ENCODE measurements at regions not wholly inside any gene's neighbourhood (a gene's known extent, or its start where the extent isn't known, plus 50 kb on each side); places are given as distances from the start of the nearest gene placed in this dataset.

DNA sequence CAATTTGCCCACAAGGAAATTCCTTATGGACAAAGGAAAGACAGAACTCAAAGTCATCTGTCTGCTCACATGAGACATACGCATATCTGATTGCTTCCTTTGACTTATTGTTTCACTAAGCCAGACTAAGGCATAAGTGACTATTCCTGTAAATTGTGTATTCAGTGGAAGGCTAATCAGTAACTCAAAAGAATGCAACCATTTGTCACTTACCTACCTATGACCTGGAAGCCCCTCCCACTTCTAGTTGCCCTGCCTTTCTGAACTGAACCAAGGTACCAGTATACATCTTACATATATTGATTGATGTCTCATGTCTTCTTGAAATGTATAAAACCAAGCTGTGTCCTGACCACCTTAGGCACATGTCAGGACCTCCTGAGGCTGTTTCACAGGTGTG, 53.5 kb upstream of the PROK2 start:
- TF ChIP-seq, protein P1, sequence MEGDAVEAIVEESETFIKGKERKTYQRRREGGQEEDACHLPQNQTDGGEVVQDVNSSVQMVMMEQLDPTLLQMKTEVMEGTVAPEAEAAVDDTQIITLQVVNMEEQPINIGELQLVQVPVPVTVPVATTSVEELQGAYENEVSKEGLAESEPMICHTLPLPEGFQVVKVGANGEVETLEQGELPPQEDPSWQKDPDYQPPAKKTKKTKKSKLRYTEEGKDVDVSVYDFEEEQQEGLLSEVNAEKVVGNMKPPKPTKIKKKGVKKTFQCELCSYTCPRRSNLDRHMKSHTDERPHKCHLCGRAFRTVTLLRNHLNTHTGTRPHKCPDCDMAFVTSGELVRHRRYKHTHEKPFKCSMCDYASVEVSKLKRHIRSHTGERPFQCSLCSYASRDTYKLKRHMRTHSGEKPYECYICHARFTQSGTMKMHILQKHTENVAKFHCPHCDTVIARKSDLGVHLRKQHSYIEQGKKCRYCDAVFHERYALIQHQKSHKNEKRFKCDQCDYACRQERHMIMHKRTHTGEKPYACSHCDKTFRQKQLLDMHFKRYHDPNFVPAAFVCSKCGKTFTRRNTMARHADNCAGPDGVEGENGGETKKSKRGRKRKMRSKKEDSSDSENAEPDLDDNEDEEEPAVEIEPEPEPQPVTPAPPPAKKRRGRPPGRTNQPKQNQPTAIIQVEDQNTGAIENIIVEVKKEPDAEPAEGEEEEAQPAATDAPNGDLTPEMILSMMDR (IDR thresholded peaks at IDR 0.05) = no peak
- no peak for TF ChIP-seq POLR2A (IDR thresholded peaks at IDR 0.05)

All from vagina (tissue), 2 donors.